ENCODE measurements at regions not wholly inside any gene's neighbourhood (a gene's known extent, or its start where the extent isn't known, plus 50 kb on each side); places are given as distances from the start of the nearest gene placed in this dataset.

DNA sequence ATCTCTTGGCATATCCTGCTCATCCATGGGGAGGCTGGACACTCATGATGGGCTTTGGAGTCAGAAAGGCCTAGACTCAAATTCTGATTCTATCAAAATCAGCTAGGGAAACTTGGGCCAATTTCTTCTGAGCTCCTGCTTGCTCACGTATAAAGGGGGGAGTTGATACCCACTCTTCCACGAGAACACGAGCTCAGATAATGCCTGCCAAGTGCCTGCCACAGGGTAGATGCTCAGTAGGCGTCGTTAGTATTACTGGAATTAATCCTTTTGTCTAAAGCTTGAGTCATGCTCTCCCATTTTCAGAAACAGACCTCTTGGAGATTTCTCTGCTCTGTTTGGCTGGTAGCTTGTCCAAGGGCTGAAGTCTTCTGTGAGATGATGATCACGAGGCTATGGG is 238.3 kb upstream of the MVB12B start:
- Histone ChIP-seq H4K20me1 (replicated peaks in 1 of 2; ENCODE audit: control insufficient read depth in 1 of 2, insufficient read depth in 2 of 2, low read length in 2 of 2) (no peaks in the 10 kb centered on the region), H3K4me2 (ENCODE audit: insufficient read depth in 1 of 2, low read depth in 2 of 2, low read length in 2 of 2) (no peak overlapping the region), H3K4me3 (ENCODE audit: extremely low read depth in 1 of 4, insufficient read depth in 2 of 4, low read depth in 3 of 4, low read length in 4 of 4) (no peak overlapping the region), H3K9ac (replicated peaks in 1 of 4; ENCODE audit: extremely low read depth in 1 of 4, low read depth in 3 of 4, low read length in 3 of 4) (no peak overlapping the region), H4K91ac (replicated peaks; ENCODE audit: insufficient read length, low read length) (no peak overlapping the region), H3K36me3 (ENCODE audit: control insufficient read depth in 2 of 4, insufficient read depth in 4 of 4, low read length in 3 of 4) (no peaks in the 10 kb centered on the region), H3K18ac (ENCODE audit: extremely low read depth, low read length) (no peak overlapping the region), H4K5ac (ENCODE audit: insufficient read length, low read depth, low read length) (no peak overlapping the region), H2BK12ac (ENCODE audit: low read depth, low read length) (no peak overlapping the region), H4K8ac (ENCODE audit: extremely low read depth, insufficient read depth, low read length) (no peak overlapping the region), H2AFZ (ENCODE audit: low read length) (no peak overlapping the region), H2AK5ac (ENCODE audit: low read depth, low read length) (no peak overlapping the region), H2BK20ac (ENCODE audit: low read length) (no peak overlapping the region), H2BK120ac (replicated peaks; ENCODE audit: low read depth, low read length) (no peak overlapping the region), H3K4ac (replicated peaks; ENCODE audit: insufficient read length, low read depth, low read length) (no peak overlapping the region), H3K27ac (ENCODE audit: low read depth, low read length) (no peak overlapping the region), H3K79me2 (ENCODE audit: control insufficient read depth in 1 of 2, insufficient read depth in 2 of 2, low read length in 2 of 2) (no peaks in the 10 kb centered on the region), H3K79me1 (ENCODE audit: low read depth, low read length) (no peaks in the 10 kb centered on the region), H3K27me3 (replicated peaks in 1 of 4; ENCODE audit: control insufficient read depth in 3 of 4, extremely low read depth in 1 of 4, insufficient read depth in 3 of 4, low read length in 3 of 4) (no peaks in the 10 kb centered on the region), H3K56ac (replicated peaks; ENCODE audit: insufficient read length, low read depth, low read length) (no peak overlapping the region), H3K14ac (ENCODE audit: insufficient read length) (no peak overlapping the region), H3K9me3 (ENCODE audit: insufficient read depth in 2 of 2, low read depth in 1 of 2, low read length in 1 of 2) (no peaks in the 10 kb centered on the region), H3K23me2 (ENCODE audit: low read depth, low read length) (no peaks in the 10 kb centered on the region), H2BK5ac (ENCODE audit: low read depth, low read length) (no peak overlapping the region), H3K23ac (ENCODE audit: insufficient read length) (no peak overlapping the region), H2BK15ac (ENCODE audit: low read length) (no peak overlapping the region), H3K4me1 (replicated peaks in 1 of 4; ENCODE audit: control insufficient read depth in 3 of 4, insufficient read depth in 4 of 4, low read length in 3 of 4) (no peaks in the 10 kb centered on the region)
- CTCF ChIA-PET (ENCODE audit: partially characterized antibody): interaction anchor here (1.1 to 1.7 kb wide), 2 partner anchors 68 to 85 kb away, joined by 3 to 4 read pairs; no protein-coding TSS in a partner anchor
- POLR2A ChIA-PET (ENCODE audit: partially characterized antibody): no interaction called here
- FAIRE-seq (no peak), DNase-seq (ENCODE audit: low read depth in 1 of 2, low spot score in 2 of 2) (no peak)
- WGBS, 2 experiments (ENCODE audit: extremely low coverage in 1 of 2, insufficient coverage in 1 of 2, insufficient read length in 1 of 2, insufficient replicate concordance in 2 of 2, low coverage in 1 of 2, low lambda C conversion rate in 2 of 2, missing lambda C conversion rate in 1 of 2): 80% methylated on average over 6 of the region's 6 CpGs; no CpG with 5 or more reads in 1 of the 2 experiments
- TF ChIP-seq EZH2 (IDR thresholded peaks at IDR 0.05; ENCODE audit: low read depth, low read length, severe bottlenecking) (no peak), CHD1 (IDR thresholded peaks at IDR 0.05; ENCODE audit: low read depth, low read length) (no peak), JUN (IDR thresholded peaks at IDR 0.05; ENCODE audit: low read depth, low read length) (no peak), BRCA1 (IDR thresholded peaks at IDR 0.05; ENCODE audit: low read depth, low read length) (no peak), POLR2A (IDR thresholded peaks at IDR 0.05; ENCODE audit: control extremely low read depth in 1 of 2, low read depth in 2 of 2, low read length in 2 of 2) (no peak)
